GM19328 (cell line): ENCODE measurements at regions not wholly inside any gene's neighbourhood (a gene's known extent, or its start where the extent isn't known, plus 50 kb on each side); places are given as distances from the start of the nearest gene placed in this dataset.
"Not testable (repeated sequence)": the region's sequence is repeated elsewhere in the genome, so short reads cannot be mapped to it uniquely, and the experiment has no call there.

Experiments used
- ATAC-seq: cut with Tn5 transposase; IDR thresholded peaks from one replicate; pipeline ENCODE4 v1.9.1; 2021; ENCODE audit warnings: mild to moderate bottlenecking, moderate library complexity; ENCODE audit not compliant: unreplicated experiment

- ATAC-seq, result no peak
Observed at GRCh38 chr6:37078814-37079213, 73.4 kb downstream of the FGD2 start.

- no peak for ATAC-seq
Observed at GRCh38 chr6:37081042-37081607, 75.7 kb downstream of the FGD2 start.

- ATAC-seq, result no peak
Observed at GRCh38 chr6:37082390-37083130, 77.1 kb downstream of the FGD2 start.

- ATAC-seq, result no peak
Observed at GRCh38 chr6:37083243-37084138, 78.0 kb downstream of the FGD2 start.

- ATAC-seq, result not testable (repeated sequence)
Observed at GRCh38 chr6:37084665-37085064, 79.2 kb downstream of the FGD2 start.

GRCh38 chr6:37085198-37085597 lies 79.7 kb downstream of the FGD2 start:
- ATAC-seq, result no peak

- no peak for ATAC-seq
Observed at GRCh38 chr6:37088897-37089296, 81.1 kb upstream of the PIM1 start.

- no peak for ATAC-seq
Observed at GRCh38 chr6:37089783-37090182, 80.2 kb upstream of the PIM1 start.

GRCh38 chr6:37091104-37091503 lies 78.8 kb upstream of the PIM1 start:
- ATAC-seq, result not testable (repeated sequence)

GRCh38 chr6:37091586-37091985 lies 78.4 kb upstream of the PIM1 start:
- ATAC-seq, result not testable (repeated sequence)

- no peak for ATAC-seq
Observed at GRCh38 chr6:37092923-37093727, 76.8 kb upstream of the PIM1 start.

GRCh38 chr6:37093728-37094069 lies 76.3 kb upstream of the PIM1 start:
- no peak for ATAC-seq

GRCh38 chr6:37095997-37096396 lies 74.0 kb upstream of the PIM1 start:
- ATAC-seq, result no peak

GRCh38 chr6:37097335-37097734 lies 72.6 kb upstream of the PIM1 start:
- ATAC-seq, result no peak

GRCh38 chr6:37099442-37099841 lies 70.5 kb upstream of the PIM1 start:
- no peak for ATAC-seq

GRCh38 chr6:37100745-37101144 lies 69.2 kb upstream of the PIM1 start:
- no peak for ATAC-seq

GRCh38 chr6:37101991-37102298 lies 68.0 kb upstream of the PIM1 start:
- no peak for ATAC-seq

GRCh38 chr6:37102299-37103168 lies 67.4 kb upstream of the PIM1 start:
- ATAC-seq, result peak; percentile 68

- no peak for ATAC-seq
Observed at GRCh38 chr6:37103169-37104039, 66.5 kb upstream of the PIM1 start.
